ENCODE measurements at regions not wholly inside any gene's neighbourhood (a gene's known extent, or its start where the extent isn't known, plus 50 kb on each side); places are given as distances from the start of the nearest gene placed in this dataset.
"Not testable (repeated sequence)": the region's sequence is repeated elsewhere in the genome, so short reads cannot be mapped to it uniquely, and the experiment has no call there.

DNA sequence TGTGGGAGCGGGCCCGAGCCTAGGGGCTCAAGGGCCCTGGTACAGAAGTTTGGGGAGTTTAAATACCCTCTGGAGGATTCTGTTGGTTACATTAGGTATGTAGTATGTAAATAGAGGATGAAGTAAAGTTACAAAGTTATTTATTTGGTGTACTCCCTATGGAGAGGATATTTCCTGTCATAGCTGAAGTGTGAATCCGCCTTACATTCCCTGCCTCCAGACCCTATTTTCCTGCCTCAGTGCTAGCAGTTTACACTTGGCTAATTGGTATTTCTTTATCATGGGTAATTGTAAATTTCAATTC, 60.6 kb upstream of the KLF14 start (continued):
- TF ChIP-seq EZH2 (IDR thresholded peaks at IDR 0.05) (no peak), RAD21 (IDR thresholded peaks at IDR 0.05; ENCODE audit: low read depth) (no peak), JUND (IDR thresholded peaks at IDR 0.05) (no peak)
- TF ChIP-seq, protein P1, sequence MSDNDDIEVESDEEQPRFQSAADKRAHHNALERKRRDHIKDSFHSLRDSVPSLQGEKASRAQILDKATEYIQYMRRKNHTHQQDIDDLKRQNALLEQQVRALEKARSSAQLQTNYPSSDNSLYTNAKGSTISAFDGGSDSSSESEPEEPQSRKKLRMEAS (IDR thresholded peaks at IDR 0.05): no peak
- TF ChIP-seq, protein P2, sequence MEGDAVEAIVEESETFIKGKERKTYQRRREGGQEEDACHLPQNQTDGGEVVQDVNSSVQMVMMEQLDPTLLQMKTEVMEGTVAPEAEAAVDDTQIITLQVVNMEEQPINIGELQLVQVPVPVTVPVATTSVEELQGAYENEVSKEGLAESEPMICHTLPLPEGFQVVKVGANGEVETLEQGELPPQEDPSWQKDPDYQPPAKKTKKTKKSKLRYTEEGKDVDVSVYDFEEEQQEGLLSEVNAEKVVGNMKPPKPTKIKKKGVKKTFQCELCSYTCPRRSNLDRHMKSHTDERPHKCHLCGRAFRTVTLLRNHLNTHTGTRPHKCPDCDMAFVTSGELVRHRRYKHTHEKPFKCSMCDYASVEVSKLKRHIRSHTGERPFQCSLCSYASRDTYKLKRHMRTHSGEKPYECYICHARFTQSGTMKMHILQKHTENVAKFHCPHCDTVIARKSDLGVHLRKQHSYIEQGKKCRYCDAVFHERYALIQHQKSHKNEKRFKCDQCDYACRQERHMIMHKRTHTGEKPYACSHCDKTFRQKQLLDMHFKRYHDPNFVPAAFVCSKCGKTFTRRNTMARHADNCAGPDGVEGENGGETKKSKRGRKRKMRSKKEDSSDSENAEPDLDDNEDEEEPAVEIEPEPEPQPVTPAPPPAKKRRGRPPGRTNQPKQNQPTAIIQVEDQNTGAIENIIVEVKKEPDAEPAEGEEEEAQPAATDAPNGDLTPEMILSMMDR (IDR thresholded peaks at IDR 0.05 in 2 of 3, conservative IDR thresholded peaks at IDR 0.05 in 1 of 3; ENCODE audit: borderline replicate concordance in 1 of 3, insufficient read depth in 1 of 3, low read depth in 2 of 3, low read length in 2 of 3): no peak

DNA sequence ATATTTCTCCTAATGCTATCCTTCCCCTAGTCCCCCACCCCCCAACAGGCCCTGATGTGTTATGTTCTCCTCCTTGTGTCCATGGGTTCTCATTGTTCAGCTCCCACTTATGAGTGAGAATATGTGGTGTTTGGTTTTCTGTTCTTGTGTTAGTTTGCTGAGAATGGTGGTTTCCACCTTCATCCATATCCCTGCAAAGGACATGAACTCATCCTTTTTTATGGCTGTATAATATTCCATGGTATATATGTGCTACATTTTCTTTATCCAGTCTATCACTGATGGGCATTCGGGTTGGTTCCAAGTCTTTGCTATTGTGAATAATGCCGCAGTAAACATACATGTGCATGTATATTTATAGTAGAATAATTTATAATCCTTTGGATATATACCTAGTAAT, 62.4 kb upstream of the KLF14 start:
- H3K4me3 ChIP-seq (replicated peaks in 1 of 2; ENCODE audit: low read depth in 1 of 2, low read length in 2 of 2); H4K20me1 ChIP-seq (ENCODE audit: insufficient read depth); H3K4me2 ChIP-seq (ENCODE audit: low read length); H3K9ac ChIP-seq (ENCODE audit: low read length); H3K27me3 ChIP-seq (ENCODE audit: insufficient read depth, low read length); H3K27ac ChIP-seq (ENCODE audit: low read depth, low read length); H2AFZ ChIP-seq (ENCODE audit: low read depth, low read length, poor library complexity, severe bottlenecking); BruUV-seq (replicated peaks); CTCF ChIA-PET; POLR2A ChIA-PET; H3K9me2 ChIP-seq (ENCODE audit: insufficient read depth); intact Hi-C loops (cut with micrococcal nuclease); DNase-seq (ENCODE audit: low read depth, low spot score); H3K36me3 ChIP-seq (ENCODE audit: control insufficient read depth in 1 of 2, insufficient read depth in 2 of 2, low read length in 2 of 2); H3K9me3 ChIP-seq (ENCODE audit: control insufficient read depth in 1 of 2, insufficient read depth in 1 of 2, low read depth in 1 of 2, low read length in 2 of 2); RAD21 ChIA-PET (ENCODE audit: low non-redundant PET in 1 of 2, low total read pairs in 2 of 2, uncharacterized antibody in 2 of 2, unreplicated experiment in 2 of 2); H3K79me2 ChIP-seq (ENCODE audit: insufficient read depth, low read length); ATAC-seq: not testable (repeated sequence)
- peaks cover 0 to 14% of the 10 kb centered on the region in 2 experiments; a peak in 3 of 4 replicates for H3K4me1 ChIP-seq (ENCODE audit: control insufficient read depth in 1 of 2, insufficient read depth in 2 of 2, low read length in 2 of 2)

DNA sequence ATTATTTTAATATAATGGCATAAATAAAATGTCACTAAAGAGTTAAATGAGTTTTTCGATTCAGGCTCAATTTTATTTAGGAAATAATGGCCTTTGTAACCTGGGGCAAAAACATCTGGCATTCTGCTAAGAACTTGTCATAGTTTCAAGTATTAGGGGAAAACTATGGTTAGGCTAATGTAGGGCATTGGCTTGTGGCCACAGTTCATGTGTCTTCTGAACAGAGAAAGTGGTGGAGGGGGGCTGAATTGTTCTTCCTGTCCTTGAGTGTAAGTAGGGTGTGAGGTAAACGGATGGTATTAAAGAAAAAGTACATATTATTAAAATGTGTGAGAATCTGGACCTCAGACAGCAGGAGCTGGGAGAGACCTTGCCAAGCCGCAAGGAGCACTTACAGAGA, 69.1 kb upstream of the KLF14 start:
- Histone ChIP-seq H3K27ac (ENCODE audit: low read depth, low read length) (no peak overlapping the region), H3K4me2 (ENCODE audit: low read length) (no peak overlapping the region), H3K27me3 (ENCODE audit: insufficient read depth, low read length) (no peaks in the 10 kb centered on the region), H3K4me1 (ENCODE audit: control insufficient read depth in 1 of 2, insufficient read depth in 2 of 2, low read length in 2 of 2) (no peaks in the 10 kb centered on the region), H2AFZ (ENCODE audit: low read depth, low read length, poor library complexity, severe bottlenecking) (no peak overlapping the region), H3K9me2 (ENCODE audit: insufficient read depth) (peaks cover 3% of the 10 kb centered on the region; the same call in 1 of the 2 replicates), H3K79me2 (ENCODE audit: insufficient read depth, low read length) (no peaks in the 10 kb centered on the region), H3K36me3 (ENCODE audit: control insufficient read depth in 1 of 2, insufficient read depth in 2 of 2, low read length in 2 of 2) (no peaks in the 10 kb centered on the region), H4K20me1 (ENCODE audit: insufficient read depth) (no peaks in the 10 kb centered on the region), H3K9me3 (ENCODE audit: control insufficient read depth in 1 of 2, insufficient read depth in 1 of 2, low read depth in 1 of 2, low read length in 2 of 2) (no peaks in the 10 kb centered on the region), H3K9ac (ENCODE audit: low read length) (no peak overlapping the region), H3K4me3 (replicated peaks in 1 of 2; ENCODE audit: low read depth in 1 of 2, low read length in 2 of 2) (no peak overlapping the region)
- DNase-seq (ENCODE audit: low read depth, low spot score) (no peak), ATAC-seq (no peak)
- no TSS peak for BruUV-seq (replicated peaks)
- TF ChIP-seq, protein P3, sequence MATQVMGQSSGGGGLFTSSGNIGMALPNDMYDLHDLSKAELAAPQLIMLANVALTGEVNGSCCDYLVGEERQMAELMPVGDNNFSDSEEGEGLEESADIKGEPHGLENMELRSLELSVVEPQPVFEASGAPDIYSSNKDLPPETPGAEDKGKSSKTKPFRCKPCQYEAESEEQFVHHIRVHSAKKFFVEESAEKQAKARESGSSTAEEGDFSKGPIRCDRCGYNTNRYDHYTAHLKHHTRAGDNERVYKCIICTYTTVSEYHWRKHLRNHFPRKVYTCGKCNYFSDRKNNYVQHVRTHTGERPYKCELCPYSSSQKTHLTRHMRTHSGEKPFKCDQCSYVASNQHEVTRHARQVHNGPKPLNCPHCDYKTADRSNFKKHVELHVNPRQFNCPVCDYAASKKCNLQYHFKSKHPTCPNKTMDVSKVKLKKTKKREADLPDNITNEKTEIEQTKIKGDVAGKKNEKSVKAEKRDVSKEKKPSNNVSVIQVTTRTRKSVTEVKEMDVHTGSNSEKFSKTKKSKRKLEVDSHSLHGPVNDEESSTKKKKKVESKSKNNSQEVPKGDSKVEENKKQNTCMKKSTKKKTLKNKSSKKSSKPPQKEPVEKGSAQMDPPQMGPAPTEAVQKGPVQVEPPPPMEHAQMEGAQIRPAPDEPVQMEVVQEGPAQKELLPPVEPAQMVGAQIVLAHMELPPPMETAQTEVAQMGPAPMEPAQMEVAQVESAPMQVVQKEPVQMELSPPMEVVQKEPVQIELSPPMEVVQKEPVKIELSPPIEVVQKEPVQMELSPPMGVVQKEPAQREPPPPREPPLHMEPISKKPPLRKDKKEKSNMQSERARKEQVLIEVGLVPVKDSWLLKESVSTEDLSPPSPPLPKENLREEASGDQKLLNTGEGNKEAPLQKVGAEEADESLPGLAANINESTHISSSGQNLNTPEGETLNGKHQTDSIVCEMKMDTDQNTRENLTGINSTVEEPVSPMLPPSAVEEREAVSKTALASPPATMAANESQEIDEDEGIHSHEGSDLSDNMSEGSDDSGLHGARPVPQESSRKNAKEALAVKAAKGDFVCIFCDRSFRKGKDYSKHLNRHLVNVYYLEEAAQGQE (IDR thresholded peaks at IDR 0.05; ENCODE audit: low read depth): no peak
- RAD21 ChIA-PET (ENCODE audit: low non-redundant PET in 1 of 2, low total read pairs in 2 of 2, uncharacterized antibody in 2 of 2, unreplicated experiment in 2 of 2): no interaction called here
- CTCF ChIA-PET: no interaction called here
- intact Hi-C loops (cut with micrococcal nuclease): no loop called here
- POLR2A ChIA-PET: no interaction called here
